ENCODE measurements at regions not wholly inside any gene's neighbourhood (a gene's known extent, or its start where the extent isn't known, plus 50 kb on each side); places are given as distances from the start of the nearest gene placed in this dataset.
A peak's percentile ranks its signal among the peaks of the same experiment; 100 is the strongest.

- no peaks in the 10 kb centered on the region for H3K36me3 ChIP-seq (replicated peaks in 1 of 2)
- no peaks in the 10 kb centered on the region for H3K27me3 ChIP-seq
- no peak for TF ChIP-seq CTCF (IDR thresholded peaks at IDR 0.05)
- TF ChIP-seq POLR2A (IDR thresholded peaks at IDR 0.05) = no peak
- no peaks in the 10 kb centered on the region for H3K4me1 ChIP-seq (replicated peaks in 1 of 2)
- intact Hi-C loops (cut with DNase I) = no loop called here
- DNase-seq = peak; percentile 16 to 78 (median 36)
- peak overlapping the region in 2 of 5 donors; percentile 38 to 45 for H3K27ac ChIP-seq
- no peak overlapping the region for H3K4me3 ChIP-seq
- WGBS, 4 donors = 45 to 59% (median 46%) methylated on average over 15 to 16 of the region's 16 CpGs
- H3K9me3 ChIP-seq (replicated peaks in 1 of 3) = no peaks in the 10 kb centered on the region
Measured at GRCh38 chr2:219769090-219769910, 141.9 kb downstream of the SLC4A3 start.

DNA sequence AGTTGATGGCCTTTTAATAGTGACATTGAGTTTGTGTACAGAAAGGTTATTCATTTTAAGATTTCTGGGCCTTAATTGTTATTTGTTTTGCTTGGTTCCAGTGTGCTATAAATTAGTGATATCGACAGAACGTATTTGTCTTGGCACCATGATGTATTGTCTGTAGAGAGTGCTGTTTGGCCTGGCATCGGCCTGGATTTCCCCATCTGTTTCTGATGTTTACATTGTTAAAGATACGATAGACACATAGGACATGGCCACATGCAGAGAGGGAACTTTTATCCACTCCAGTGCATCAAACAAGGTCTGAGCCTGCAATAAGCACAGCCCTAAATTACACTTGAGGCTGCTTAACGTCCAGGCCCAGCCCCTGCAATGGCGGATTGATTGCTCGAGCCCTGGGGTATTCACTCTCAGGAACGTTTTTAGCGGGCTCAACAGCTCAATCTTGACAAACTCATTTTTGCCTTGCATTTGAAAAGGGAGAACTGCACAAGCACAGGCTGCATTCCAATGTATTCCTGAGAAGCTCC lies 144.7 kb downstream of the SLC4A3 start:
- no peaks in the 10 kb centered on the region for H3K4me1 ChIP-seq (replicated peaks in 1 of 2)
- H3K36me3 ChIP-seq (replicated peaks in 1 of 2) = no peaks in the 10 kb centered on the region
- no peak for TF ChIP-seq POLR2A (IDR thresholded peaks at IDR 0.05)
- TF ChIP-seq CTCF (IDR thresholded peaks at IDR 0.05) = no peak

GRCh38 chr2:219772697-219773096 lies 145.3 kb downstream of the SLC4A3 start:
- no peak for TF ChIP-seq CTCF (IDR thresholded peaks at IDR 0.05)
- no peak for TF ChIP-seq POLR2A (IDR thresholded peaks at IDR 0.05)
- H3K4me3 ChIP-seq = no peak overlapping the region
- intact Hi-C loops (cut with DNase I) = no loop called here
- no peaks in the 10 kb centered on the region for H3K27me3 ChIP-seq
- no peak for DNase-seq
- no peak overlapping the region for H3K27ac ChIP-seq
- 77 to 94% (median 86%) methylated on average over 4 of the region's 4 CpGs for WGBS, 4 donors
- no peaks in the 10 kb centered on the region for H3K4me1 ChIP-seq (replicated peaks in 1 of 2)
- no peaks in the 10 kb centered on the region for H3K36me3 ChIP-seq (replicated peaks in 1 of 2)
- no peaks in the 10 kb centered on the region for H3K9me3 ChIP-seq (replicated peaks in 1 of 3)

More for the DNA sequence above, 144.7 kb downstream of the SLC4A3 start:
- 60 to 81% (median 75%) methylated on average over 9 of the region's 9 CpGs for WGBS, 4 donors
- Histone ChIP-seq H3K27ac (no peak overlapping the region), H3K4me3 (no peak overlapping the region), H3K9me3 (replicated peaks in 1 of 3) (no peaks in the 10 kb centered on the region), H3K27me3 (no peaks in the 10 kb centered on the region)
- intact Hi-C loops (cut with DNase I) = no loop called here
- DNase-seq = no peak

GRCh38 chr2:219775506-219775905 lies 148.1 kb downstream of the SLC4A3 start:
- intact Hi-C loops (cut with DNase I) = no loop called here
- no peak overlapping the region for H3K27ac ChIP-seq
- TF ChIP-seq POLR2A (IDR thresholded peaks at IDR 0.05) (no peak), CTCF (IDR thresholded peaks at IDR 0.05) (no peak)

More at GRCh38 chr2:219775506-219775905, 148.1 kb downstream of the SLC4A3 start:
- H3K9me3 ChIP-seq (replicated peaks in 1 of 3) = no peaks in the 10 kb centered on the region
- no peaks in the 10 kb centered on the region for H3K27me3 ChIP-seq
- H3K4me3 ChIP-seq = no peak overlapping the region
- DNase-seq = no peak
- H3K4me1 ChIP-seq (replicated peaks in 1 of 2) = no peaks in the 10 kb centered on the region
- H3K36me3 ChIP-seq (replicated peaks in 1 of 2) = no peaks in the 10 kb centered on the region
- 74 to 89% (median 83%) methylated on average over 5 of the region's 5 CpGs for WGBS, 4 donors
